ENCODE measurements at regions not wholly inside any gene's neighbourhood (a gene's known extent, or its start where the extent isn't known, plus 50 kb on each side); places are given as distances from the start of the nearest gene placed in this dataset.

DNA sequence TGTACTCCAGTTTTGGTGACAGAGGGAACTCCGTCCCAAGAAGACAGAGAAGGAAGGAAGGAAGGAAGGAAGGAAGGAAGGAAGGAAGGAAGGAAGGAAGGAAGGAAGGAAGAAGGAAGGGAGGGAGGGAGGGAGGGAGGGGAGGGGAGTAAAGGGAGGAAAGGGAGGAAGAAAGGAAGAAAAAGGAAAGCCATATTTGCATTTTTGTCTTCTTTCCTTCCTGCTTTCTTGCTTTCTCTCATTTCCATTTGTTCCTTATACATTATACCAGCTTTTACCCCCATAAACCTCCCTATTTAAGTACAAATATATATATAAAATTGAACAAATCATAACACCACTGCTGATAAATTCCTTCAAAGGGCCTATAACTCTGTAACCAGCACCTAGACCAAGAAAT is 151.8 kb downstream of the SMC2 start:
- Histone ChIP-seq H3K4me1 (ENCODE audit: control insufficient read depth in 4 of 4, insufficient read depth in 4 of 4, low read length in 3 of 4) (no peaks in the 10 kb centered on the region), H3K9me3 (ENCODE audit: control insufficient read depth in 4 of 4, low read length in 3 of 4) (no peaks in the 10 kb centered on the region), H3K36me3 (ENCODE audit: control insufficient read depth in 4 of 4, insufficient read depth in 3 of 4, low read depth in 1 of 4, low read length in 3 of 4) (no peaks in the 10 kb centered on the region), H3K27me3 (ENCODE audit: control insufficient read depth in 4 of 4, insufficient read depth in 4 of 4, low read length in 3 of 4) (no peaks in the 10 kb centered on the region), H3K9ac (ENCODE audit: low read depth in 1 of 2, low read length in 2 of 2) (no peak overlapping the region), H3K4me3 (ENCODE audit: low read depth in 1 of 3, low read length in 3 of 3) (no peak overlapping the region), H3K27ac (ENCODE audit: low read depth in 1 of 2, low read length in 2 of 2) (no peak overlapping the region)
- TF ChIP-seq SP1 (IDR thresholded peaks at IDR 0.05) (no peak), HNF4G (IDR thresholded peaks at IDR 0.05) (no peak), FOXA2 (IDR thresholded peaks at IDR 0.05) (no peak), FOXA1 (IDR thresholded peaks at IDR 0.05) (no peak), RAD21 (IDR thresholded peaks at IDR 0.05) (no peak), TAF1 (conservative IDR thresholded peaks at IDR 0.05) (no peak), GABPA (IDR thresholded peaks at IDR 0.05 in 1 of 2, conservative IDR thresholded peaks at IDR 0.05 in 1 of 2) (no peak), CTCF (IDR thresholded peaks at IDR 0.05; ENCODE audit: low read depth, low read length, missing input control) (no peak), YY1 (IDR thresholded peaks at IDR 0.05) (no peak), NR2F2 (IDR thresholded peaks at IDR 0.05) (no peak), REST (IDR thresholded peaks at IDR 0.05) (no peak), HNF4A (conservative IDR thresholded peaks at IDR 0.05) (no peak), ATF3 (IDR thresholded peaks at IDR 0.05) (no peak), JUND (IDR thresholded peaks at IDR 0.05) (no peak), EGR1 (IDR thresholded peaks at IDR 0.05; ENCODE audit: low read depth in 2 of 2) (no peak), RXRA (IDR thresholded peaks at IDR 0.05) (no peak)
- TF ChIP-seq, protein P1, sequence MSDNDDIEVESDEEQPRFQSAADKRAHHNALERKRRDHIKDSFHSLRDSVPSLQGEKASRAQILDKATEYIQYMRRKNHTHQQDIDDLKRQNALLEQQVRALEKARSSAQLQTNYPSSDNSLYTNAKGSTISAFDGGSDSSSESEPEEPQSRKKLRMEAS (IDR thresholded peaks at IDR 0.05), result no peak
- TF ChIP-seq, protein P2, sequence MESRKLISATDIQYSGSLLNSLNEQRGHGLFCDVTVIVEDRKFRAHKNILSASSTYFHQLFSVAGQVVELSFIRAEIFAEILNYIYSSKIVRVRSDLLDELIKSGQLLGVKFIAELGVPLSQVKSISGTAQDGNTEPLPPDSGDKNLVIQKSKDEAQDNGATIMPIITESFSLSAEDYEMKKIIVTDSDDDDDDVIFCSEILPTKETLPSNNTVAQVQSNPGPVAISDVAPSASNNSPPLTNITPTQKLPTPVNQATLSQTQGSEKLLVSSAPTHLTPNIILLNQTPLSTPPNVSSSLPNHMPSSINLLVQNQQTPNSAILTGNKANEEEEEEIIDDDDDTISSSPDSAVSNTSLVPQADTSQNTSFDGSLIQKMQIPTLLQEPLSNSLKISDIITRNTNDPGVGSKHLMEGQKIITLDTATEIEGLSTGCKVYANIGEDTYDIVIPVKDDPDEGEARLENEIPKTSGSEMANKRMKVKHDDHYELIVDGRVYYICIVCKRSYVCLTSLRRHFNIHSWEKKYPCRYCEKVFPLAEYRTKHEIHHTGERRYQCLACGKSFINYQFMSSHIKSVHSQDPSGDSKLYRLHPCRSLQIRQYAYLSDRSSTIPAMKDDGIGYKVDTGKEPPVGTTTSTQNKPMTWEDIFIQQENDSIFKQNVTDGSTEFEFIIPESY (IDR thresholded peaks at IDR 0.05), result no peak
- WGBS, result 64% methylated on average over 1 of the region's 1 CpG
- DNase-seq (ENCODE audit: low spot score), result no peak

Data from liver (tissue), 8 donors.